Kidney epithelial cell (primary cell): ENCODE measurements at regions not wholly inside any gene's neighbourhood (a gene's known extent, or its start where the extent isn't known, plus 50 kb on each side); places are given as distances from the start of the nearest gene placed in this dataset.
"Not testable (repeated sequence)": the region's sequence is repeated elsewhere in the genome, so short reads cannot be mapped to it uniquely, and the experiment has no call there.

Experiments used
- DNase-seq: peaks from one replicate; pipeline ENCODE4 v3.0.0-alpha.2; 2010; ENCODE audit warnings: low read depth
- H3K27me3 ChIP-seq: 2 replicates; pipeline ENCODE4 v1.6.0; 2011; ENCODE audit warnings: low read length; ENCODE audit not compliant: control insufficient read depth, insufficient read depth
- H3K36me3 ChIP-seq: 2 replicates; pipeline ENCODE4 v1.5.1; 2011; ENCODE audit warnings: low read length; ENCODE audit not compliant: control insufficient read depth, insufficient read depth
- H3K4me3 ChIP-seq: 2 replicates; pipeline ENCODE4 v1.5.1; 2011; ENCODE audit warnings: low read depth, mild to moderate bottlenecking, control low read depth, low read length
- CTCF ChIP-seq: IDR thresholded peaks from 2 replicates; pipeline ENCODE4 v1.5.1; 2011; ENCODE audit warnings: mild to moderate bottlenecking, moderate library complexity, low read length, control low read depth, inconsistent platforms; ENCODE audit not compliant: insufficient read depth, poor library complexity, severe bottlenecking

- no peak overlapping the region for H3K4me3 ChIP-seq
- DNase-seq = no peak
- no peak for TF ChIP-seq CTCF
- no peaks in the 10 kb centered on the region for H3K36me3 ChIP-seq
- no peaks in the 10 kb centered on the region for H3K27me3 ChIP-seq
Observed at GRCh38 chr2:105509269-105510086, 110.6 kb upstream of the FHL2 start.

GRCh38 chr2:105506860-105507259, 108.0 kb upstream of the FHL2 start:
- H3K4me3 ChIP-seq, H3K27me3 ChIP-seq, DNase-seq, H3K36me3 ChIP-seq: not testable (repeated sequence)

GRCh38 chr2:105504459-105504858, 105.6 kb upstream of the FHL2 start:
- Histone ChIP-seq H3K27me3 (no peaks in the 10 kb centered on the region), H3K36me3 (no peaks in the 10 kb centered on the region), H3K4me3 (no peak overlapping the region)
- DNase-seq = no peak
- no peak for TF ChIP-seq CTCF

- Histone ChIP-seq H3K4me3 (no peak overlapping the region), H3K27me3 (no peaks in the 10 kb centered on the region), H3K36me3 (no peaks in the 10 kb centered on the region)
- no peak for TF ChIP-seq CTCF
- DNase-seq = no peak
Observed at GRCh38 chr2:105502625-105503334, 103.9 kb upstream of the FHL2 start.

- Histone ChIP-seq H3K27me3 (no peaks in the 10 kb centered on the region), H3K36me3 (no peaks in the 10 kb centered on the region), H3K4me3 (no peak overlapping the region)
- TF ChIP-seq CTCF = no peak
- no peak for DNase-seq
Observed at GRCh38 chr2:105498281-105498846, 99.5 kb upstream of the FHL2 start.

GRCh38 chr2:105497094-105497493, 98.2 kb upstream of the FHL2 start:
- H3K36me3 ChIP-seq = no peaks in the 10 kb centered on the region
- no peaks in the 10 kb centered on the region for H3K27me3 ChIP-seq
- DNase-seq = no peak
- no peak overlapping the region for H3K4me3 ChIP-seq
- TF ChIP-seq CTCF = no peak
